HepG2 (cell line): ENCODE measurements at regions not wholly inside any gene's neighbourhood (a gene's known extent, or its start where the extent isn't known, plus 50 kb on each side); places are given as distances from the start of the nearest gene placed in this dataset.

Experiments used
- AHR ChIP-seq: IDR thresholded peaks from 2 replicates; pipeline ENCODE4 v1.6.1; 2018; ENCODE audit warnings: missing genetic modification reagents, missing compliant biosample characterization
- ATRX ChIP-seq: sonication (generic); formaldehyde crosslinking; IDR thresholded peaks from 2 replicates; pipeline ENCODE4 v1.4.0; 2020; ENCODE audit warnings: missing genetic modification reagents, borderline replicate concordance
- BRD4 ChIP-seq: sonication (generic); formaldehyde crosslinking; IDR thresholded peaks from 2 replicates; pipeline ENCODE4 v1.4.0; 2020; ENCODE audit warnings: missing genetic modification reagents
- ESRRA ChIP-seq: sonication (generic); formaldehyde crosslinking; IDR thresholded peaks from 2 replicates; pipeline ENCODE4 v1.5.1; 2020; ENCODE audit warnings: mild to moderate bottlenecking, low read depth, missing genetic modification reagents
- HDAC1 ChIP-seq: sonication (generic); formaldehyde crosslinking; IDR thresholded peaks from 2 replicates; pipeline ENCODE4 v1.5.1; 2020; ENCODE audit warnings: mild to moderate bottlenecking, missing genetic modification reagents
- KDM5A ChIP-seq: fragments of 200-600 bp; sonication (generic); IDR thresholded peaks from 2 replicates; pipeline ENCODE4 v1.7.0; 2018; ENCODE audit warnings: antibody characterized with exemption, mild to moderate bottlenecking, low read length, borderline replicate concordance
- KLF12 ChIP-seq: sonication (generic); formaldehyde crosslinking; IDR thresholded peaks from 2 replicates; pipeline ENCODE4 v1.4.0; 2020; ENCODE audit warnings: missing genetic modification reagents, borderline replicate concordance
- KLF9 ChIP-seq: IDR thresholded peaks from 2 replicates; pipeline ENCODE4 v1.6.1; 2016; ENCODE audit warnings: low read depth
- MBD4 ChIP-seq: IDR thresholded peaks from 2 replicates; pipeline ENCODE4 v1.6.1; 2012; ENCODE audit warnings: low read length, inconsistent platforms, borderline replicate concordance
- MED1 ChIP-seq: sonication (generic); formaldehyde crosslinking; IDR thresholded peaks from 2 replicates; pipeline ENCODE4 v1.4.0; 2020; ENCODE audit warnings: missing genetic modification reagents
- NFE2 ChIP-seq: sonication (generic); formaldehyde crosslinking; IDR thresholded peaks from 2 replicates; pipeline ENCODE4 v1.4.0; 2020; ENCODE audit warnings: missing genetic modification reagents
- NFYC ChIP-seq: IDR thresholded peaks from 2 replicates; pipeline ENCODE4 v1.6.1; 2016; ENCODE audit warnings: missing genetic modification reagents, missing compliant biosample characterization
- PAWR ChIP-seq: sonication (generic); formaldehyde crosslinking; IDR thresholded peaks from 2 replicates; pipeline ENCODE4 v1.4.0; 2020; ENCODE audit warnings: missing genetic modification reagents, mild to moderate bottlenecking, borderline replicate concordance
- RXRA ChIP-seq: sonication (generic); formaldehyde crosslinking; IDR thresholded peaks from 2 replicates; pipeline ENCODE4 v1.5.1; 2020; ENCODE audit warnings: missing genetic modification reagents
- ZNF251 ChIP-seq: sonication (generic); formaldehyde crosslinking; IDR thresholded peaks from 2 replicates; pipeline ENCODE4 v1.9.0; 2021; ENCODE audit warnings: mild to moderate bottlenecking, missing genetic modification reagents
- ZNF652 ChIP-seq: IDR thresholded peaks from 2 replicates; pipeline ENCODE4 v1.6.1; 2016; ENCODE audit warnings: low read depth, borderline replicate concordance
- ZNF674 ChIP-seq: sonication (generic); formaldehyde crosslinking; IDR thresholded peaks from 2 replicates; pipeline ENCODE4 v1.5.0; 2020; ENCODE audit warnings: low read depth, mild to moderate bottlenecking, missing genetic modification reagents
- ZNF7 ChIP-seq: IDR thresholded peaks from 2 replicates; pipeline ENCODE4 v1.6.1; 2016; ENCODE audit warnings: missing biosample characterization, missing genetic modification reagents
- ZNF772 ChIP-seq: sonication (generic); formaldehyde crosslinking; IDR thresholded peaks from 2 replicates; pipeline ENCODE4 v1.5.0; 2020; ENCODE audit warnings: mild to moderate bottlenecking, missing genetic modification reagents
- ZNF781 ChIP-seq: sonication (generic); formaldehyde crosslinking; IDR thresholded peaks from 2 replicates; pipeline ENCODE4 v1.5.1; 2020; ENCODE audit warnings: borderline replicate concordance, mild to moderate bottlenecking, missing genetic modification reagents; ENCODE audit errors: not compliant biosample characterization
- ZSCAN30 ChIP-seq: sonication (generic); formaldehyde crosslinking; IDR thresholded peaks from 2 replicates; pipeline ENCODE4 v1.5.0; 2020; ENCODE audit warnings: mild to moderate bottlenecking, missing genetic modification reagents
- ZSCAN31 ChIP-seq: sonication (generic); formaldehyde crosslinking; IDR thresholded peaks from 2 replicates; pipeline ENCODE4 v1.5.0; 2020; ENCODE audit warnings: low read depth, mild to moderate bottlenecking, missing genetic modification reagents
- TF ChIP-seq, protein P1 (sequence below): sonication (generic); formaldehyde crosslinking; IDR thresholded peaks from 2 replicates; pipeline ENCODE4 v1.8.1; 2023; ENCODE audit warnings: missing genetic modification reagents, inconsistent platforms, borderline replicate concordance
- TF ChIP-seq, protein P2 (sequence below): sonication (generic); formaldehyde crosslinking; IDR thresholded peaks from 2 replicates; pipeline ENCODE4 v1.4.0; 2020; ENCODE audit warnings: mild to moderate bottlenecking, missing genetic modification reagents
- TF ChIP-seq, protein P3 (sequence below): sonication (generic); formaldehyde crosslinking; IDR thresholded peaks from 2 replicates; pipeline ENCODE4 v1.8.1; 2023; ENCODE audit warnings: mild to moderate bottlenecking, missing genetic modification reagents
- TF ChIP-seq, protein P4 (sequence below): sonication (generic); formaldehyde crosslinking; IDR thresholded peaks from 2 replicates; pipeline ENCODE4 v1.4.0; 2020; ENCODE audit warnings: missing genetic modification reagents
- TF ChIP-seq, protein P5 (sequence below): sonication (generic); formaldehyde crosslinking; IDR thresholded peaks from 2 replicates; pipeline ENCODE4 v1.5.1; 2020; ENCODE audit warnings: missing genetic modification reagents, mild to moderate bottlenecking, borderline replicate concordance

DNA sequence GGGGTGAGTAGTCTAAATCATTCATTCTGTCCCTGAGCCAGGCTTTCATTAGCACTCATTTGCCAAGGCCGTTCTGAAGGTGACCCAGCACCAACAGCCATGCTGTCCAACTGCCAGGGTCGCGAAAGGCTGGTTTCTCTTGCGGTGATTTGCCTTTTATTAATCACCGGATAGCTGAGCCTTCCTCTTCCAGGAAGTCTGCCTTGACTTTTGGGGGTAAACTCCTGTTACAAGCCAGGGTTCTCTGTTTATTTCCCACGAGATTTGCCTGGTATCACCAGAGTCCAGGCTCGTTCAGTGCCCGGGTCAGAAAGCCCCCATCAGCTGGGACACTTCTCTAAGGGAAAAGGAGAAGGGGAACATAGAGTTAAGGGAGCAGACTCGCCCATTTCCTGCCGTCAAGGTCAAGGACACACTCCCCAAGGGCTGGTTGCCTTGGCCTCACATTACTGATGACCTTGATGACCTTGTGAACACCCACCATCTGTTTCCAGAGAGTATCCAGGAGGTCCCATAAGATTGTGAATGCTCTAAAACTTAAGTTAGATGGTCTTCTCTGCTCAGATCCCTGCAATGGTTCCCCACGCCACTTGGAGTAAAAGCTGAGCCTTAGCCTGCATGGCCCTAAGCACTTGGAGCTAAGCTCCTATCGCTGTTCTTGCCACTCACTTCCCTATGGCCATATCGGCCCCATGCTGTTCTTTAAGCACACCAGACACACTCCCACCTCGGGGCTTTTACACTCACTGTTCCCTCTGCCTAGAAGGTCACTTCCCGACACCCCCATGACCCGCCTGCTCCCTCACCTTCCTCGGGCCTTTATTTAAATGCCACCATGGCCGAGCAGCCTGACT, 96.0 kb upstream of the EPCAM start (continued):
- TF ChIP-seq ATRX = no peak
- TF ChIP-seq BRD4 (CRISPR knock-in tag) = no peak
- no peak for TF ChIP-seq ZNF772 (CRISPR knock-in tag)
- TF ChIP-seq MBD4 = no peak
- TF ChIP-seq AHR (CRISPR knock-in tag) = no peak
- TF ChIP-seq, protein P1, sequence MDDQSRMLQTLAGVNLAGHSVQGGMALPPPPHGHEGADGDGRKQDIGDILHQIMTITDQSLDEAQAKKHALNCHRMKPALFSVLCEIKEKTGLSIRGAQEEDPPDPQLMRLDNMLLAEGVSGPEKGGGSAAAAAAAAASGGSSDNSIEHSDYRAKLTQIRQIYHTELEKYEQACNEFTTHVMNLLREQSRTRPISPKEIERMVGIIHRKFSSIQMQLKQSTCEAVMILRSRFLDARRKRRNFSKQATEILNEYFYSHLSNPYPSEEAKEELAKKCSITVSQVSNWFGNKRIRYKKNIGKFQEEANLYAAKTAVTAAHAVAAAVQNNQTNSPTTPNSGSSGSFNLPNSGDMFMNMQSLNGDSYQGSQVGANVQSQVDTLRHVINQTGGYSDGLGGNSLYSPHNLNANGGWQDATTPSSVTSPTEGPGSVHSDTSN (CRISPR knock-in tag) = no peak
- TF ChIP-seq, protein P2, sequence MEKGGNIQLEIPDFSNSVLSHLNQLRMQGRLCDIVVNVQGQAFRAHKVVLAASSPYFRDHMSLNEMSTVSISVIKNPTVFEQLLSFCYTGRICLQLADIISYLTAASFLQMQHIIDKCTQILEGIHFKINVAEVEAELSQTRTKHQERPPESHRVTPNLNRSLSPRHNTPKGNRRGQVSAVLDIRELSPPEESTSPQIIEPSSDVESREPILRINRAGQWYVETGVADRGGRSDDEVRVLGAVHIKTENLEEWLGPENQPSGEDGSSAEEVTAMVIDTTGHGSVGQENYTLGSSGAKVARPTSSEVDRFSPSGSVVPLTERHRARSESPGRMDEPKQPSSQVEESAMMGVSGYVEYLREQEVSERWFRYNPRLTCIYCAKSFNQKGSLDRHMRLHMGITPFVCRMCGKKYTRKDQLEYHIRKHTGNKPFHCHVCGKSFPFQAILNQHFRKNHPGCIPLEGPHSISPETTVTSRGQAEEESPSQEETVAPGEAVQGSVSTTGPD = no peak
- no peak for TF ChIP-seq HDAC1 (CRISPR knock-in tag)
- TF ChIP-seq ZSCAN30 = no peak
- peak; percentile 75 for TF ChIP-seq ZNF652 (CRISPR knock-in tag)
- no peak for TF ChIP-seq NFYC (CRISPR knock-in tag)
- TF ChIP-seq ZNF674 = no peak
- TF ChIP-seq, protein P3, sequence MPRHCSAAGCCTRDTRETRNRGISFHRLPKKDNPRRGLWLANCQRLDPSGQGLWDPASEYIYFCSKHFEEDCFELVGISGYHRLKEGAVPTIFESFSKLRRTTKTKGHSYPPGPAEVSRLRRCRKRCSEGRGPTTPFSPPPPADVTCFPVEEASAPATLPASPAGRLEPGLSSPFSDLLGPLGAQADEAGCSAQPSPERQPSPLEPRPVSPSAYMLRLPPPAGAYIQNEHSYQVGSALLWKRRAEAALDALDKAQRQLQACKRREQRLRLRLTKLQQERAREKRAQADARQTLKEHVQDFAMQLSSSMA = 0 out of 2 replicates have a peak, but pooled peaks have one; percentile 58
- no peak for TF ChIP-seq ZSCAN31 (CRISPR knock-in tag)
- TF ChIP-seq KLF9 (CRISPR knock-in tag) = no peak
- no peak for TF ChIP-seq ZNF781 (CRISPR knock-in tag)
- TF ChIP-seq, protein P4, sequence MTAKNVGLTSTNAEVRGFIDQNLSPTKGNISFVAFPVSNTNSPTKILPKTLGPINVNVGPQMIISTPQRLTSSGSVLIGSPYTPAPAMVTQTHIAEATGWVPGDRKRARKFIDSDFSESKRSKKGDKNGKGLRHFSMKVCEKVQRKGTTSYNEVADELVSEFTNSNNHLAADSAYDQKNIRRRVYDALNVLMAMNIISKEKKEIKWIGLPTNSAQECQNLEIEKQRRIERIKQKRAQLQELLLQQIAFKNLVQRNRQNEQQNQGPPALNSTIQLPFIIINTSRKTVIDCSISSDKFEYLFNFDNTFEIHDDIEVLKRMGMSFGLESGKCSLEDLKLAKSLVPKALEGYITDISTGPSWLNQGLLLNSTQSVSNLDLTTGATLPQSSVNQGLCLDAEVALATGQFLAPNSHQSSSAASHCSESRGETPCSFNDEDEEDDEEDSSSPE = no peak
- TF ChIP-seq PAWR (CRISPR knock-in tag) = no peak
- no peak for TF ChIP-seq NFE2
- peak; percentile 38; the same call in 1 of the 2 replicates for TF ChIP-seq RXRA (CRISPR knock-in tag)
- no peak for TF ChIP-seq ZNF7 (CRISPR knock-in tag)
- TF ChIP-seq, protein P5, sequence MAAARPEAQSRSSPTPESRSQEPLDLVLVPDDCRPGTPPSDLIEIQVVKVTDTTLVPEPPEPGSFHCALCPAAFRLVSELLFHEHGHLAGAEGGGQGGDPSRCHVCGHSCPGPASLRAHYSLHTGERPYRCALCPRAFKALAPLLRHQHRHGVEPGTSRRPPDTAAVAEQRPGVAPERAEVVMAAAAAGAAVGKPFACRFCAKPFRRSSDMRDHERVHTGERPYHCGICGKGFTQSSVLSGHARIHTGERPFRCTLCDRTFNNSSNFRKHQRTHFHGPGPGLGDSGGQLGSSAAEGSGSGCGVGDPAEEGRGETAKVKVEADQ (CRISPR knock-in tag) = no peak
- TF ChIP-seq KDM5A = no peak
- TF ChIP-seq KLF12 (CRISPR knock-in tag) = no peak
- 0 out of 2 replicates have a peak, but pooled peaks have one; percentile 25 for TF ChIP-seq ESRRA (CRISPR knock-in tag)
- TF ChIP-seq MED1 (CRISPR knock-in tag) = no peak
- TF ChIP-seq ZNF251 (CRISPR knock-in tag) = no peak
